OCI-LY7 (cell line): ENCODE measurements at regions not wholly inside any gene's neighbourhood (a gene's known extent, or its start where the extent isn't known, plus 50 kb on each side); places are given as distances from the start of the nearest gene placed in this dataset.

ENCODE experiments used
- EZH2phosphoT487 ChIP-seq: fragments of 200-600 bp; sonication (generic); IDR thresholded peaks from 2 replicates; pipeline ENCODE4 v1.6.1; 2018; ENCODE audit warnings: low read depth, borderline replicate concordance, mild to moderate bottlenecking, mixed run types, antibody characterized with exemption, low read length, moderate library complexity, mixed read lengths
- TF ChIP-seq, protein P1 (sequence below): fragments of 200-600 bp; sonication (generic); conservative IDR thresholded peaks from 2 replicates; pipeline ENCODE4 v1.5.1; 2014; ENCODE audit warnings: mild to moderate bottlenecking, antibody characterized with exemption, low read length, moderate library complexity, mixed read lengths

DNA sequence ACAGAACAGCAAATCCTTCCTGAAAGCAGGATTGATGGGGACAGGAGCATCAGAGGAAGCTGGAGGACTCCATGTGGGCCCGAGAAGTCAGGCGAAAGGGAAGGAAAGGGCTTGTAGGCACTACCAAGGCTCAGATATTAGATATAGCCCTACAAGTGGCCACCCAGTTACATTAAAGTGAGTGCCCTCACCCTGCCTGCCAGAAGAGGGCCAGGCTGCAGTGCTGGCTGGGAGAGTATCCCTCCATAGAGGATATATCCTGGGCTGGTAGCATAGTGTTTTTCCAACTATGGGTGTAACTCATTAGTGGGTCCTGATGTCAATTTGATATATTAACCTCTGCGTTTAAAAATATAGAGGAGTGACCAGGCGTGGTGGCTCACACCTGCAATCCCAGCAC lies 285.2 kb downstream of the MYCN start:
- TF ChIP-seq, protein P1, sequence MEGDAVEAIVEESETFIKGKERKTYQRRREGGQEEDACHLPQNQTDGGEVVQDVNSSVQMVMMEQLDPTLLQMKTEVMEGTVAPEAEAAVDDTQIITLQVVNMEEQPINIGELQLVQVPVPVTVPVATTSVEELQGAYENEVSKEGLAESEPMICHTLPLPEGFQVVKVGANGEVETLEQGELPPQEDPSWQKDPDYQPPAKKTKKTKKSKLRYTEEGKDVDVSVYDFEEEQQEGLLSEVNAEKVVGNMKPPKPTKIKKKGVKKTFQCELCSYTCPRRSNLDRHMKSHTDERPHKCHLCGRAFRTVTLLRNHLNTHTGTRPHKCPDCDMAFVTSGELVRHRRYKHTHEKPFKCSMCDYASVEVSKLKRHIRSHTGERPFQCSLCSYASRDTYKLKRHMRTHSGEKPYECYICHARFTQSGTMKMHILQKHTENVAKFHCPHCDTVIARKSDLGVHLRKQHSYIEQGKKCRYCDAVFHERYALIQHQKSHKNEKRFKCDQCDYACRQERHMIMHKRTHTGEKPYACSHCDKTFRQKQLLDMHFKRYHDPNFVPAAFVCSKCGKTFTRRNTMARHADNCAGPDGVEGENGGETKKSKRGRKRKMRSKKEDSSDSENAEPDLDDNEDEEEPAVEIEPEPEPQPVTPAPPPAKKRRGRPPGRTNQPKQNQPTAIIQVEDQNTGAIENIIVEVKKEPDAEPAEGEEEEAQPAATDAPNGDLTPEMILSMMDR, result no peak
- TF ChIP-seq EZH2phosphoT487, result no peak
